Gastrocnemius medialis (tissue), 4 donors: ENCODE measurements at regions not wholly inside any gene's neighbourhood (a gene's known extent, or its start where the extent isn't known, plus 50 kb on each side); places are given as distances from the start of the nearest gene placed in this dataset.

ENCODE experiments used
- ATAC-seq, 2 donors: fragments of 150-250 bp; one replicate each; pipeline ENCODE4 v1.9.1; 2016
- DNase-seq, 2 donors: peaks; one replicate each; pipeline ENCODE4 v3.0.0-alpha.2; 2019
- H3K27ac ChIP-seq, 4 donors: fragments of 200-600 bp; sonication (generic); 1 replicate in 1 of 4; 2 replicates in 3 of 4; pipeline ENCODE4 v1.5.1; 2016 to 2018; ENCODE audit warnings: mild to moderate bottlenecking in 2 of 4, moderate library complexity in 1 of 4
- H3K27me3 ChIP-seq, 3 donors: fragments of 200-600 bp; sonication (generic) in 2 of 3; 1 replicate in 1 of 3; 2 replicates in 2 of 3; pipeline versions ENCODE4 v1.5.1 to v1.6.0; 2016 to 2019; ENCODE audit warnings: mild to moderate bottlenecking in 1 of 3, moderate library complexity in 1 of 3
- H3K36me3 ChIP-seq, 2 donors: fragments of 200-600 bp; sonication (generic) in 1 of 2; one replicate each; pipeline ENCODE4 v1.5.1; 2017 to 2018
- H3K4me1 ChIP-seq, 2 donors: fragments of 200-600 bp; sonication (generic) in 1 of 2; one replicate each; pipeline ENCODE4 v1.5.1; 2016 to 2017; ENCODE audit warnings: mild to moderate bottlenecking in 2 of 2
- H3K4me3 ChIP-seq, 4 donors: fragments of 200-600 bp; sonication (generic) in 3 of 4; 1 replicate in 1 of 4; 2 replicates in 3 of 4; pipeline ENCODE4 v1.5.1; 2016 to 2019; ENCODE audit warnings: mild to moderate bottlenecking in 2 of 4
- H3K9me3 ChIP-seq, 3 donors: fragments of 200-600 bp; sonication (generic) in 2 of 3; 1 replicate in 1 of 3; 2 replicates in 2 of 3; pipeline ENCODE4 v1.5.1; 2016 to 2019
- CTCF ChIP-seq, 5 experiments: fragments of 450-650 bp in 3 of 5; fragments of 200-600 bp in 2 of 5; sonication (generic) in 2 of 5; IDR thresholded peaks in 4 of 5; conservative IDR thresholded peaks in 1 of 5; 1 replicate in 4 of 5; 2 replicates in 1 of 5; pipeline ENCODE4 v1.5.1; 2016 to 2019; ENCODE audit warnings: antibody characterized with exemption in 5 of 5, mild to moderate bottlenecking in 3 of 5, moderate library complexity in 3 of 5
- POLR2A ChIP-seq, 2 donors: fragments of 450-650 bp; IDR thresholded peaks; one replicate each; pipeline ENCODE4 v1.6.1; 2017; ENCODE audit warnings: antibody characterized with exemption in 2 of 2, mild to moderate bottlenecking in 2 of 2, moderate library complexity in 2 of 2
- in situ Hi-C, 4 donors: fragments of 200-750 bp; cut with MboI; loops; one replicate each; pipeline versions ENCODE4 v1.15.0 to v1.8.0; 2017; ENCODE audit warnings: low sequenced_read_pairs in 4 of 4
- intact Hi-C: fragments of 100-400 bp; cut with DNase I; formaldehyde crosslinking; loops from one replicate; pipeline ENCODE4 v1.15.1; 2023; ENCODE audit warnings: low total_unique reads

- intact Hi-C loops = no loop called here
- TF ChIP-seq CTCF (IDR thresholded peaks at IDR 0.05 in 4 of 5, conservative IDR thresholded peaks at IDR 0.05 in 1 of 5) (no peak), POLR2A (IDR thresholded peaks at IDR 0.05) (no peak)
- in situ Hi-C loops = no loop called here
Observed at GRCh38 chr3:159239059-159239458, 437.2 kb downstream of the MFSD1 start.

DNA sequence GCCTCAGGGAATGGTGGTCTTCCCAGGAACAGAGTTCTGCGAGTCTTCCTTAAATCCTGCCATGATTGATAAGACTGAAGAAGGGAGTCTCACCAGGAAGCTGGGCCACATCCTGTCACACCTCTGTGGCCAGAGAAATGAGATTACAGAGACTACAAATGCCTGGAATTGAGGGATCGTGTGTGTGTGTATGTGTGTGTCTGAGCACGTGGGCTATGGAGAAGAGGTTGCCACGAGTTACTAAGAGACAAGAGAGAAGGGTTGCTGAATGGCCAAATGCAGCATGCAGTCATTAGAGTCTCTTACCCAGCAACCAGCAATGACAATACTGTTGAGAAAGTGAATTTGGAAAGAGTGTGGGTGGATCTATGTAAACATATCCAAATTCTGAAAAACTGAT, 443.1 kb downstream of the MFSD1 start:
- Histone ChIP-seq H3K27ac (no peak overlapping the region), H3K9me3 (no peaks in the 10 kb centered on the region), H3K27me3 (no peaks in the 10 kb centered on the region), H3K4me3 (no peak overlapping the region), H3K4me1 (no peaks in the 10 kb centered on the region), H3K36me3 (no peaks in the 10 kb centered on the region)
- no peak for DNase-seq
- no peak for ATAC-seq
- in situ Hi-C loops = no loop called here
- intact Hi-C loops = no loop called here
- TF ChIP-seq POLR2A (IDR thresholded peaks at IDR 0.05) (no peak), CTCF (IDR thresholded peaks at IDR 0.05 in 4 of 5, conservative IDR thresholded peaks at IDR 0.05 in 1 of 5) (no peak)

More at GRCh38 chr3:159239059-159239458, 437.2 kb downstream of the MFSD1 start:
- DNase-seq (no peak), ATAC-seq (no peak)
- no peaks in the 10 kb centered on the region for H3K9me3 ChIP-seq
- no peaks in the 10 kb centered on the region for H3K4me1 ChIP-seq
- H3K27ac ChIP-seq = no peak overlapping the region
- H3K27me3 ChIP-seq = no peaks in the 10 kb centered on the region
- H3K36me3 ChIP-seq = no peaks in the 10 kb centered on the region
- no peak overlapping the region for H3K4me3 ChIP-seq

DNA sequence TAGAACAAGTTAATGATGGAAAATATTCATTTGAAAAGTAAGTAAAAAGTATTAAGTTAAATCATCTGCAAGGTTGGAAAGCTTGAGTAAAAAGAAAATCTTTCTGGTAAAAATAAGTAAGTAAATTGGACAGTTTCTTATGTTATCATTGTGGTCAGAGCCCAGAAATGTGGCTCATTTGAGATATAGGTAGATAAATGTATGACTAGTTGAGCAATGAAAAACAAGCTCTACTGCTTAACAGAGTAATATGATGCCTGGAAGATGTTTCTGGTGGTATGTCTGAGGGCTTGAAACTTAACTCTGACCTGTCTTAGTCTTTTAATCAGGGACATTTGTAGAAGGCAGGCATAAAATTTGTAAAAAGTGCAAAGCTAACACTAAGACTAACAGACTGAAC, 444.0 kb downstream of the MFSD1 start:
- intact Hi-C loops = no loop called here
- in situ Hi-C loops = no loop called here
- ATAC-seq (no peak), DNase-seq (no peak)
- Histone ChIP-seq H3K27me3 (no peaks in the 10 kb centered on the region), H3K4me1 (no peaks in the 10 kb centered on the region), H3K9me3 (no peaks in the 10 kb centered on the region), H3K27ac (no peak overlapping the region), H3K4me3 (no peak overlapping the region), H3K36me3 (no peaks in the 10 kb centered on the region)
- no peak for TF ChIP-seq POLR2A (IDR thresholded peaks at IDR 0.05)
- TF ChIP-seq CTCF (IDR thresholded peaks at IDR 0.05 in 4 of 5, conservative IDR thresholded peaks at IDR 0.05 in 1 of 5) = no peak

DNA sequence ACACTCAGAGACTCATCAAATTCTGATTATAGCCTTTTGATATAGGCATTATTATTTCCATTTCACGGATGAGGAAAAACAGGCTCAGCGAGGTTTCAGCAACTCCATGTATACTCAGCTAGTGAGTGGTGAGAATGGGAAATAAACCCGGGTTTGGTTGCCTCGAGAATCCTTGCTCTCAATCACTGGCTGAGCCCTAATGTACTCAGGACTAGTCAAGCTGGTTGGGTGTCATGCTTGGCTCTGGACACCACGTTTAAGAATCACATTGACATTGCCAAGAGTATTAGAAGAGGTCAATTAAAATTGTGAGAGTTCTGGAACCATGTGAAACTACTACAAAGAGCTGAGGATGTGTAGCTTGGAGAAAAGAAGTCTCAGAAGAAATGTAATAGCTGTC, 444.5 kb downstream of the MFSD1 start:
- H3K27ac ChIP-seq = no peak overlapping the region
- no peak for DNase-seq
- ATAC-seq = no peak
- H3K27me3 ChIP-seq = no peaks in the 10 kb centered on the region
- in situ Hi-C loops (no loop called here), intact Hi-C loops (no loop called here)
- no peaks in the 10 kb centered on the region for H3K4me1 ChIP-seq
- H3K36me3 ChIP-seq = no peaks in the 10 kb centered on the region
- no peaks in the 10 kb centered on the region for H3K9me3 ChIP-seq
- H3K4me3 ChIP-seq = no peak overlapping the region
- TF ChIP-seq POLR2A (IDR thresholded peaks at IDR 0.05) = no peak
- TF ChIP-seq CTCF (IDR thresholded peaks at IDR 0.05 in 4 of 5, conservative IDR thresholded peaks at IDR 0.05 in 1 of 5) = no peak

GRCh38 chr3:159249472-159250174, 447.8 kb downstream of the MFSD1 start:
- Histone ChIP-seq H3K4me3 (no peak overlapping the region), H3K36me3 (no peaks in the 10 kb centered on the region), H3K9me3 (peaks cover 0 to 3% (median 0%) of the 10 kb centered on the region in 3 donors), H3K27ac (no peak overlapping the region), H3K4me1 (no peaks in the 10 kb centered on the region), H3K27me3 (no peaks in the 10 kb centered on the region)
- ATAC-seq (no peak), DNase-seq (no peak)
- in situ Hi-C loops (loop anchor here in 3 of 4 donors (10.0 to 25.0 kb wide), 3 partner anchors 405 to 763 kb away; no protein-coding TSS in a partner anchor), intact Hi-C loops (no loop called here)
- TF ChIP-seq CTCF (IDR thresholded peaks at IDR 0.05 in 4 of 5, conservative IDR thresholded peaks at IDR 0.05 in 1 of 5) (no peak), POLR2A (IDR thresholded peaks at IDR 0.05) (no peak)
